Retinal pigment epithelial cell (primary cell): ENCODE measurements at regions not wholly inside any gene's neighbourhood (a gene's known extent, or its start where the extent isn't known, plus 50 kb on each side); places are given as distances from the start of the nearest gene placed in this dataset.

Source experiments
- DNase-seq: peaks from one replicate; pipeline ENCODE4 v3.0.0-alpha.2; 2010; ENCODE audit warnings: low read depth
- H3K4me3 ChIP-seq: 2 replicates; pipeline ENCODE4 v1.5.1; 2011; ENCODE audit warnings: mild to moderate bottlenecking, low read length, control low read depth, moderate library complexity
- CTCF ChIP-seq: conservative IDR thresholded peaks from 2 replicates; pipeline ENCODE4 v1.5.1; 2011; ENCODE audit warnings: low read depth, low read length, control low read depth, inconsistent platforms

DNA sequence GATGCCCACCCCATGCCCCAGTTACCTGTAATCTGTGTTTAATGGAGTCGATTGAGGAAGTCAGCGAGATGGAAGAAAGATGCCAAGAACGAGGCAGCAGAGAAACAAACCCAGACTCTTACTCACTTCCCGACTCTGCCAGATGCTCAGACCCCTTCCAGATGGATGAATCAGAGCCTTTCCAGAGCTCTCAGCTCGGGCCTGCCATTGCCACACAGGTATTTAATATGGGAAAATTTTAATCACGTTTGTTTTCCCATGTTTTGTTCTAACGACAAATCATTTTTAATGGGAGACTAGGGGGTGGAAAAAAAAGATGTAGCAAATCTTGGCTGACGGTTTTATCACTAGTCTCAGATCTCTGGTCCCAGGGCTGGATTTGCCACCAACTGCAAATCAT, 72.5 kb upstream of the SRRM4 start:
- DNase-seq, result no peak
- TF ChIP-seq CTCF, result no peak
- no peak overlapping the region for H3K4me3 ChIP-seq

- no peak for DNase-seq
- no peak for TF ChIP-seq CTCF
- H3K4me3 ChIP-seq, result no peak overlapping the region
These were observed 68.6 kb upstream of the SRRM4 start for GRCh38 chr12:118912697-118913270.

- H3K4me3 ChIP-seq, result no peak overlapping the region
- no peak for DNase-seq
- no peak for TF ChIP-seq CTCF
These were observed 59.6 kb upstream of the SRRM4 start for GRCh38 chr12:118921761-118922160.

- H3K4me3 ChIP-seq, result no peak overlapping the region
- DNase-seq, result no peak
- no peak for TF ChIP-seq CTCF
These were observed 58.9 kb upstream of the SRRM4 start for GRCh38 chr12:118922405-118922804.

- no peak for TF ChIP-seq CTCF
- DNase-seq, result no peak
- H3K4me3 ChIP-seq, result no peak overlapping the region
These were observed 55.9 kb upstream of the SRRM4 start for GRCh38 chr12:118925407-118925806.

- no peak for DNase-seq
- no peak for TF ChIP-seq CTCF
- H3K4me3 ChIP-seq, result no peak overlapping the region
These were observed 55.5 kb upstream of the SRRM4 start for GRCh38 chr12:118925826-118926225.
